Medulla oblongata (tissue), 1 donor: ENCODE measurements at regions not wholly inside any gene's neighbourhood (a gene's known extent, or its start where the extent isn't known, plus 50 kb on each side); places are given as distances from the start of the nearest gene placed in this dataset.
A peak's percentile ranks its signal among the peaks of the same experiment; 100 is the strongest.

Experiments used
- DNase-seq: peaks from one replicate; pipeline ENCODE4 v3.0.0-alpha.2; 2015; ENCODE audit errors: extremely low spot score

GRCh38 chr2:156164091-156164720 is 168.3 kb downstream of the NR4A2 start:
- DNase-seq = no peak

DNA sequence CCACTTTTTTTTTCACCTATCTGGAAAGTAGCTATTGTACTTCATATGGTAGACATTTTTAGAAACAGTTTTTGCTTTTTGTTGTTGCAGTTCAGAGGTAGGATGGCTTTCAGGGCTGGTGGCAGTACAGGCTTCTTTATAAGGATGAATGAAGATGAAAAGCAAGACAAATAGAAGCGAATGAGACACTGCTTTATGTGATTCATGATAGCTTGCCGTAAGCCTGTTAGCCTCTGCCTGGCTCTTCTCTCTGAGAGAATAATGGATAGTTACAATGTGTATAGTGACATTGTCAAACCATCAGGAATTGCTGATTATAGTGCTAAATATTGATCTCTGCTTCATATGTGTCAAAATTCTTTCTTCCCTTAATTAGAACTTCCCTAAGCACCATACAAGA is 173.7 kb downstream of the NR4A2 start:
- no peak for DNase-seq

DNA sequence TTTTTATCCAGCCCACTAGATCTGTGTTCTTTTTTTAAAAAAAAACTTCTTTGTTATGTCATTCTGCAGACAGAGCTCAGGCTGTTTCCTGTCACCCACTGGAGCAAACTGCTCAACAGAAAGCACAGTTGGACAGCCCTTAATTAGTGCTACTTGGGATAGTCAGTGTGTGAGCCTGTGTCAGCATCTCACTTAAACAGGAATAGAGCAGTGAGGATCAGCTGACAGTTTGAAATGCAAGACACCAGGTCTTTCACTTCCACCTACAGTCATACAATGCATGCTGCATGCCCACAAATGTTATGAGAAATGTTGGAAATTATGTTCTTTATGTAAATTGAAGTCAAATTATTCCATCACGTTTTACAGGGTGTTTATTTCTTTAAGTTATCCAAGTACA is 174.9 kb downstream of the NR4A2 start:
- DNase-seq = peak; percentile 34

DNA sequence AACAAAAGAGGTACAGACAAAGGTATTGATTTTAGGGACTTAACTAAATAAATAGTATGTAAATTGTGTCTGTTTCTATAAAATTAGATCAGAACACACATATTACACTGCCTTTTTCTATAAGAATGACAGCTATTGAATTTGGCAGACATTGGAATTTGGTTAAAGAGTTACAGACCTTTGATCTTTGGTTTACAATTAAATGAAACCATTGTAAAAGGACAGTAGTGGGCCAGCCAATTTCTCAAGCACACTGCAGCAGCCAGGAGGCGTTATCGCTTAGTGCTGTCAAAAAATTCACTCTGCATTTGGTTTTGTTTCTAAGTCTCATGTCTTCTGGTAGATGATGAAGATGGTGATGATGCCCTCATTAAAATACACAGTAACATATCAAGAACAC is 175.9 kb downstream of the NR4A2 start:
- peak; percentile 17 for DNase-seq

DNA sequence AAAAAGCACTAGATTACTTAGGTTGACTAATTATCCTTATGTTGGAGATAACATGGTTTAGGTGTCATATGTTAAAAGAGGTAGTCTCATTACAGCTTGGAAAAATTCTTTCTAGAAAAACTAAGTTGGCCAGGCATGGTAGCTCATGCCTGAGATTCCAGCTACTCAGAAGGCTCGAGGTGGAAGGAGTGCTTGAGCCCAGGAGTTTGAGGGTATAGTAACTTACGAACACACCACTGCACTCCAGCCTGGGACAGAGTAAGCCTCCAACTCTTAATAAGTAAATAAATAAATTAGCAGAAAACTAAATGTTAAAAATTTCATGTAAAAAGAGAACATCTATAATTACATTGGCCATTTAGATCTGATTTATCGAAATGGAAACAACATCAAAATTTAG is 177.2 kb downstream of the NR4A2 start:
- no peak for DNase-seq

GRCh38 chr2:156151351-156151750 is 181.2 kb downstream of the NR4A2 start:
- no peak for DNase-seq

- DNase-seq = no peak
Observed at GRCh38 chr2:156147594-156148330, 184.8 kb downstream of the NR4A2 start.

DNA sequence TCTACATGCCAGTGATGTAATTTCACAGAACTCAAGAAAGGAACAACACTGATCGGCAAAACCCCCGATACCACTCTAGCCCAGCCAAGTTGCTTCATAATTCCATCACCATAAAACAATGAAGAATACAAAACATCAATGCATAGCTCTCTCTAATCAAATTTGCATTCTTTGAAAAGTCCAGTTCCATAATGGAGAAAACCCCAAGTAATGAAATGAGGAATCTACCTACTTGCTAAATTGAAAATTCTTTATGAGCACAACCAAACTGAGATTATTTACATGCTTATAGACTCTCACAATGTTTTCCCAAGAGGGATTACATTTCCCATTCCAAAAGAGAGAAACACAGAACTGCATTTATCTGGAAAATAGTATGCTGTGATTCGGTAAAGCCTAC is 186.5 kb downstream of the NR4A2 start:
- DNase-seq = no peak

DNA sequence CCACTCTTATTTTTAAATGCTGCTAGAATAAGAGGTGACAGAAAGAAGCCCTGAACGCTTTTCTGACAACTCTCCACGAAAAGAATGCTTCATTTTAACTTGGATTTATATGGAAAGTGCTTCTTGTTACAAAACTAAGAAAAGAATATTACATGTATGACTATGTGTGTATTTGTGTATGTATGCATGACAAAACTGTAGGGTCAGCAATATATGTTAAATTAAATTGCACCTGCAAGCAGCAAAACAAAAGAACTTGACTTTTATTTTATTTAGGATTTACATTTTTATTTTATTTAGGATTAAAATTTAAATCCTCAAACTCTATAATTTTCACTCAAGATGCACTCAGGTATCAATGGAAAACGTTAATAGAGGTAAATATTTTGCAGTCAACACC is 187.1 kb downstream of the NR4A2 start:
- DNase-seq = no peak

- no peak for DNase-seq
Observed at GRCh38 chr2:156136566-156136965, 196.0 kb downstream of the NR4A2 start.

DNA sequence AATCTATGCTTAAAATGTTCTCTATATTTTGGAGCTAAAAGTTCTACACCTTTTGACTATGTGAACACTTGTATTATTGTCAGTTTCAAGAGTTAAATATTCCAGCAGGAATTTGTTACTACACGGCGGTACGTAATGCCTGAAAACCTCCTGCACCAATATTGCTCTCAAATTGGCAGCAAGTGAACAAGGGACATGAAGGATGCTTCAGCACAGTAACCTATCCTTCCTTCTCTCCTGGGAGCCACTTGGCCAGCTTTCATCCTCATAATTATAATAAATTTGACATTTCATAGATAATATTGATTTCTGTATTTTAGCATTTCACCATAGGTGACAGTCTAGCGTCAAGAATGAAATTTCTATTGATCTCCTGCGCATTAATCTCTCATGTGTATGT is 197.6 kb downstream of the NR4A2 start:
- DNase-seq = no peak

GRCh38 chr2:156132941-156133340 is 199.6 kb downstream of the NR4A2 start:
- no peak for DNase-seq

DNA sequence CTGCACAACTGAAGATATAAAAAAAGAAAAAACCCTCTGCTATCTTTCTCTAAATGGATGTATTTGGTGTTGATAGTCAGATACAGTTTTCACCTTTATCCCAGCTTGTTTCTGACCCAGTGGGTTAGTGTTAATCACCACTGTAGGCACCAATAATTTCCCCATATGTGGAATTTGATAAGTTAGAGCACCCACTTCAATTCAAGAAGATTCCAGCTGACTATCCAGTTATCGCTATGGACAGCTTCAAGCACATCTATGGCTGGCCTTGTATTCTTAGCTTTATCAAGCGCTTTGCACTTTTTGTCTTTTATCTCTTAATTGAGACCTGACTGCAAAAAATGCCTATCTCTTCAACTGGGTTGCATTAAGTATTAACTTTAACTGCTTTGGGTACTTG is 200.4 kb downstream of the NR4A2 start:
- no peak for DNase-seq

DNA sequence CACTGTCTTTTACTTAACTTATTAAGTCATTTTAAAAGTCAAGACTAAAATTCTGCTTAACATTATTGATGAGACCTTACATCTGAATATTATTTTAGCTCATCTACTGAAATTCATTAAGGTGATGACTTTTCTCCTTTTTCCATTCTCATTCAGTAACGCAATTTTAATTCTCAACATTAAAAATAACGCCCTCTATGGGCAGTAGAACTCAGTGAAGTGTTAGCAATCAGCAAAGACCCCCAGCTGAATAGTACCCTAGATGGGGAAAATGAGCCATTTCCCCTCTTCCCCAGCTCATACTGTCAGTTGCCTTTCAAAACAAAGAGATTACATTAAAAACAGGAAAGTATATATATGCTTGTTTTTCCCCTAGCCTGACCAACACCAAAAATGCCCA is 203.3 kb downstream of the NR4A2 start:
- DNase-seq = no peak

GRCh38 chr2:156125018-156125417 is 207.5 kb downstream of the NR4A2 start:
- no peak for DNase-seq

DNA sequence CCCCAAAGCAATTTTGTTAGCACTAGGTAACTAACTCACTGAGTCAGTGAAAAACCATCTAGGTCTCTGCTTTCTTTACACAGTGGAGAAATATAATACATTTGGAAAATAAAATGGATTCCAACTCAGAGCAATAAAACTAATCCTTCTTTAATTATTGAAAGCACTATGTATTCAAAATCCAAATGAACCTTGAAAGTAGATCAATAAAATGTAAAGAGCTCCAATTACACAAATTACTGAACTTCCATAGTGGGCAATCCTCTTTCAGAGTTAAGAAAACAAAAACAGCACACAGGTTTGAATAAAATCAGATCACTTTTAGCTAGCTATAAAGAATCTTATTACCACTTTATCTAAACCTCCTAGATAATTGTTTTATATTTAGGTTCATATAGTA is 208.1 kb downstream of the NR4A2 start:
- DNase-seq = no peak

DNA sequence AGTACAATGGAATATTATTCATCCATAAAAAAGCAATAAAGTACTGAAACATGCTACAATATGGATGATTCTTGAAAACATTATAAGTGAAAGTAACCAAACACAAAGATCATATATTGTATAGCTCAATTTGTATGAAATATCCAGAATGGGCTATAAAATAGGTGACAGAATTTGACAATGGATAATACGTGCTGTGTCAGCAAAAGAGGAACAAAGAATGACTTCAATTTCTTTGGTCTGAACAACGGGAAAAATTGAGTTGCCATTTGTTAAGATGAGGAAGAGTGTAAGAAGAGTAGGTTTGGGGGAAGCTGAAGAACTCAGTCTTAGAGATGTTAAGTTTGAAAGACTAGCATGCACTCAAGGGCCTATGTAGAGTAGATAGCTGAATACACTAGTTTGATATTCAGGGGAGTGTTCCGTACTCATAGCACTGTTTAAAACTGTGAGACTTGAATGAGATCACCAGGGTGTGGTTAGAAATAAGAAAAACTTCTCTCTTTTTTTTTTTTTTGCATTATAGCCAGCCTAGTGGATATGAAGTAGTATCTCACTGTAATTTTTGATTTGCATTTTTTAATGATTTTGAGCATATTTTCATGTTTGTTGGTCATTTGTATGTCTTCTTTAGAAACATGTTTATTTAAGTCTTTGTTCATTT is 213.6 kb downstream of the NR4A2 start:
- DNase-seq = no peak

GRCh38 chr2:156116113-156116512 is 216.4 kb downstream of the NR4A2 start:
- DNase-seq = no peak

GRCh38 chr2:156115338-156115737 is 217.2 kb downstream of the NR4A2 start:
- no peak for DNase-seq

DNA sequence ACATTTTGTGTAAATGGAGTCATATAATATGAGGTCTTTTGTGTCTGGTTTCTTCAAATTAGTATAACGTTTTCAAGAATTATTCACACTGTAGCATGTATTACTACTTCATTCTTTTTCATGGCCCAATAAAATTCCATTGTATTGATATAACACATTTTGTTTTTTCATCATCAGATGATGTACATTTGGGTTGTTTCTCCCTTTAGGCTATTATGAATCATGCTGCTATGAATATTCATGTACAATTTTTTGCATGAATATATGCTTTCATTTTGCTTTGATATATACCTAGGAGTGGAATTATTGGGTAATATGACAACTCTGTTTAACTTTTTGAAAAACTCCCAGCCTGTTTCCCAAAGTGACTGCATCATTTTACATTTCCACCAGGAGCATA is 220.2 kb downstream of the NR4A2 start:
- no peak for DNase-seq

DNA sequence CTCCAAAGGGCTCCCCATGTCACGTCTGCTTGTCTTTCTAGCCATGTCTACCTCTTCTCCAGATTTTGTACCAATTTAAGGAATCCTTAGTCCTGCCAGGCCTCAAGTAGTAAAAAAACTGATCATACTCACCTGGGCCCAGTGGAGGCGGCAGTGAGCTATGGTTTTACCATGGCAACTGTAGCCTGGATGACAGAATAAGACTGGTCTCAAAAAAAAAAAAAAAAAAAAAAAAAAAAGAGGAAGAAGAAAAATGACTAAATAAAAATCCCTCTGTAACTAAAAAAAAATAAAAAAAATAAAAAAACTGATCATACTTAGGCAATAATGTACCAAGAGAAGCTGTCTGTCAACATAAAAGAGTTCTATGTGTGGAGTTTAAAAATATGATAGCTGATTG is 221.6 kb downstream of the NR4A2 start:
- DNase-seq = no peak

DNA sequence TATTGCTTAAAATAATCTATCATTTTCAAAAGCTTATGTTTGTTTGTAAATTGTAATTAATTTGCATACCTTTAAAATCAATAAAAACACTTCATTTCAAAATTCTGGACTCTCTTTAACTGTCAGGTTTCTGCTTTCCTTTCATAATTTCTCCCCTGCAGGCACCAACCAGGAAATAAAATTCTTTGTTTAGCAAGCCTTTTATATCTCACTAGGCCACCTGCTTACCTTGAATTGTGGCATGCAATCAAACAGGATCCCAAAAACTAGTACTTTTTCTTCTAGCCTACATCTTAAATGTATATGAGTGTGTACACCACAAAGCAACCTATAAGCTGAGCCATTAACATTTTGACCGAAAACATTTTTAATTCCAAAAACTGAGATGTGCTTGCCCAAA is 233.1 kb downstream of the NR4A2 start:
- no peak for DNase-seq

GRCh38 chr2:156098506-156098905 is 234.0 kb downstream of the NR4A2 start:
- DNase-seq = no peak
